ENCODE measurements at regions not wholly inside any gene's neighbourhood (a gene's known extent, or its start where the extent isn't known, plus 50 kb on each side); places are given as distances from the start of the nearest gene placed in this dataset.

GRCh38 chr19:30278882-30279254 lies 93.3 kb upstream of the ZNF536 start:
- WGBS (ENCODE audit: insufficient coverage, low coverage, missing lambda C conversion rate) = 2% methylated on average over 9 of the region's 9 CpGs
- Histone ChIP-seq H3K36me3 (ENCODE audit: control insufficient read depth, insufficient read depth, low read length) (no peaks in the 10 kb centered on the region), H3K9me3 (replicated peaks; ENCODE audit: control insufficient read depth, insufficient read depth, low read depth, low read length) (no peaks in the 10 kb centered on the region), H3K4me1 (replicated peaks in 1 of 2; ENCODE audit: control insufficient read depth in 2 of 2, insufficient read depth in 2 of 2, low read length in 2 of 2) (no peaks in the 10 kb centered on the region), H2AFZ (ENCODE audit: low read depth, low read length) (no peak overlapping the region), H3K9ac (ENCODE audit: insufficient read depth in 1 of 2, low read depth in 2 of 2, low read length in 2 of 2) (no peak overlapping the region), H3K9me1 (ENCODE audit: control insufficient read depth, insufficient read depth, low read length) (no peaks in the 10 kb centered on the region), H3K79me2 (ENCODE audit: control insufficient read depth, insufficient read depth, low read length) (no peaks in the 10 kb centered on the region), H4K20me1 (replicated peaks; ENCODE audit: control insufficient read depth, insufficient read depth, low read length) (no peaks in the 10 kb centered on the region), H3K27me3 (ENCODE audit: control insufficient read depth in 2 of 2, insufficient read depth in 2 of 2, low read length in 2 of 2) (peaks cover 4 to 36% of the 10 kb centered on the region in 2 experiments; a peak in 4 of 5 replicates), H3K4me3 (no peak overlapping the region), H3K4me2 (ENCODE audit: insufficient read depth, low read length) (no peak overlapping the region), H3K27ac (ENCODE audit: extremely low read depth, low read depth, low read length) (no peak overlapping the region)
- no peak for DNase-seq (ENCODE audit: extremely low read depth in 1 of 4, low spot score in 3 of 4)
- ATAC-seq = no peak
- CTCF ChIA-PET (ENCODE audit: low intra/inter-chr PET ratio) = no interaction called here
- intact Hi-C loops (cut with micrococcal nuclease) = no loop called here
- no TSS peak for BruUV-seq (replicated peaks)
- in situ Hi-C loops (cut with MboI) = no loop called here
- FAIRE-seq = no peak
- POLR2A ChIA-PET = interaction anchor here (0.6 kb wide), 1 partner anchor 85 kb away, joined by 3 read pairs; no protein-coding TSS in a partner anchor
- TF ChIP-seq PREB (CRISPR knock-in tag; IDR thresholded peaks at IDR 0.05) = no peak

GRCh38 chr19:30280018-30280417 lies 92.2 kb upstream of the ZNF536 start:
- no peaks in the 10 kb centered on the region for H3K9me3 ChIP-seq (replicated peaks; ENCODE audit: control insufficient read depth, insufficient read depth, low read depth, low read length)
- no peak for FAIRE-seq
- no peak overlapping the region for H3K27ac ChIP-seq (ENCODE audit: extremely low read depth, low read depth, low read length)
- no peak overlapping the region for H2AFZ ChIP-seq (ENCODE audit: low read depth, low read length)
- TF ChIP-seq ZNF184 (CRISPR knock-in tag; IDR thresholded peaks at IDR 0.05) (no peak), PHF21A (IDR thresholded peaks at IDR 0.05; ENCODE audit: borderline replicate concordance, low read depth) (no peak), ZNF696 (CRISPR knock-in tag; conservative IDR thresholded peaks at IDR 0.05) (no peak), CHD2 (IDR thresholded peaks at IDR 0.05; ENCODE audit: low read depth, low read length) (no peak), FOSL1 (tag; conservative IDR thresholded peaks at IDR 0.05) (no peak), TEAD4 (IDR thresholded peaks at IDR 0.05; ENCODE audit: low read length) (no peak), TEAD4 (CRISPR knock-in tag; IDR thresholded peaks at IDR 0.05; ENCODE audit: borderline replicate concordance) (no peak), RNF2 (IDR thresholded peaks at IDR 0.05) (no peak), ZNF75A (CRISPR knock-in tag; IDR thresholded peaks at IDR 0.05) (no peak), FOXK2 (conservative IDR thresholded peaks at IDR 0.05 in 1 of 2, IDR thresholded peaks at IDR 0.05 in 1 of 2; ENCODE audit: low read depth in 2 of 2) (no peak), POU5F1 (IDR thresholded peaks at IDR 0.05; ENCODE audit: borderline replicate concordance, low read depth, low read length, partially characterized antibody) (no peak), ZNF511 (CRISPR knock-in tag; IDR thresholded peaks at IDR 0.05) (no peak), ZBTB8A (IDR thresholded peaks at IDR 0.05; ENCODE audit: partially characterized antibody) (no peak)
- H3K4me2 ChIP-seq (ENCODE audit: insufficient read depth, low read length) = no peak overlapping the region
- no peaks in the 10 kb centered on the region for H3K4me1 ChIP-seq (replicated peaks in 1 of 2; ENCODE audit: control insufficient read depth in 2 of 2, insufficient read depth in 2 of 2, low read length in 2 of 2)
- H4K20me1 ChIP-seq (replicated peaks; ENCODE audit: control insufficient read depth, insufficient read depth, low read length) = no peaks in the 10 kb centered on the region
- DNase-seq (ENCODE audit: extremely low read depth in 1 of 4, low spot score in 3 of 4) = no peak
- BruUV-seq (replicated peaks) = no TSS peak
- no peak for ATAC-seq
- no peak overlapping the region for H3K9ac ChIP-seq (ENCODE audit: insufficient read depth in 1 of 2, low read depth in 2 of 2, low read length in 2 of 2)
- WGBS (ENCODE audit: insufficient coverage, low coverage, missing lambda C conversion rate) = 0% methylated on average over 5 of the region's 6 CpGs
- no peaks in the 10 kb centered on the region for H3K9me1 ChIP-seq (ENCODE audit: control insufficient read depth, insufficient read depth, low read length)
- peaks cover 4 to 36% of the 10 kb centered on the region in 2 experiments; a peak in 4 of 5 replicates for H3K27me3 ChIP-seq (ENCODE audit: control insufficient read depth in 2 of 2, insufficient read depth in 2 of 2, low read length in 2 of 2)
- H3K79me2 ChIP-seq (ENCODE audit: control insufficient read depth, insufficient read depth, low read length) = no peaks in the 10 kb centered on the region
- ChIA-PET CTCF (ENCODE audit: low intra/inter-chr PET ratio) (no interaction called here), POLR2A (interaction anchor here (0.7 kb wide), 1 partner anchor 16 kb away, joined by 3 read pairs; no protein-coding TSS in a partner anchor)
- no peaks in the 10 kb centered on the region for H3K36me3 ChIP-seq (ENCODE audit: control insufficient read depth, insufficient read depth, low read length)
- in situ Hi-C loops (cut with MboI) = no loop called here
- no peak overlapping the region for H3K4me3 ChIP-seq
- intact Hi-C loops (cut with micrococcal nuclease) = no loop called here

Measured in K562 (cell line).